Heart right ventricle (tissue), 16 donors: ENCODE measurements at regions not wholly inside any gene's neighbourhood (a gene's known extent, or its start where the extent isn't known, plus 50 kb on each side); places are given as distances from the start of the nearest gene placed in this dataset.

Experiments used
- ATAC-seq, 8 donors: fragments of 200-7000 bp; cut with Tn5 transposase; one replicate each; pipeline ENCODE4 v1.9.1; 2020; ENCODE audit warnings: mild to moderate bottlenecking in 8 of 8, moderate library complexity in 8 of 8, moderate number of reproducible peaks in 1 of 8
- DNase-seq, 2 donors: peaks; one replicate each; pipeline ENCODE4 v3.0.0-alpha.2; 2020
- H3K27ac ChIP-seq, 10 donors: fragments of 200-600 bp; sonication (generic) in 2 of 10; one replicate each; pipeline versions ENCODE4 v1.5.0 to v1.8.0; 2020 to 2022; ENCODE audit warnings: mild to moderate bottlenecking in 3 of 10
- H3K27me3 ChIP-seq, 7 donors: fragments of 200-600 bp; one replicate each; pipeline ENCODE4 v1.8.0; 2021 to 2022; ENCODE audit warnings: mild to moderate bottlenecking in 2 of 7
- H3K36me3 ChIP-seq, 9 donors: fragments of 200-600 bp; sonication (generic) in 1 of 9; one replicate each; pipeline versions ENCODE4 v1.5.0 to v1.8.0; 2020 to 2022; ENCODE audit warnings: mild to moderate bottlenecking in 2 of 9
- H3K4me1 ChIP-seq, 9 donors: fragments of 200-600 bp; sonication (generic) in 1 of 9; one replicate each; pipeline versions ENCODE4 v1.5.0 to v1.8.0; 2020 to 2022; ENCODE audit warnings: mild to moderate bottlenecking in 4 of 9
- H3K4me3 ChIP-seq, 10 donors: fragments of 200-600 bp; sonication (generic) in 2 of 10; one replicate each; pipeline versions ENCODE4 v1.5.0 to v1.8.0; 2020 to 2022; ENCODE audit warnings: mild to moderate bottlenecking in 7 of 10, moderate library complexity in 2 of 10
- H3K9me3 ChIP-seq, 11 donors: fragments of 200-600 bp in 10 of 11; sonication (generic) in 2 of 11; one replicate each; pipeline versions ENCODE4 v1.5.0 to v1.8.0; 2013 to 2022; ENCODE audit warnings: mild to moderate bottlenecking in 2 of 11, control low read depth in 1 of 11, moderate library complexity in 1 of 11
- WGBS, 2 donors: extraction: QIAGEN DNeasy Blood & Tissue Kit; methylation state at CpG; one replicate each; pipeline ENCODE4 v1.1.7; 2013; ENCODE audit warnings: inconsistent platforms in 1 of 2; 5-methylcytosine and 5-hydroxymethylcytosine counted together
- intact Hi-C, 10 donors: fragments of 100-400 bp; cut with DNase I; formaldehyde crosslinking; loops; one replicate each; pipeline versions ENCODE4 v1.11.1 to v1.14.2; 2022
- TF ChIP-seq, protein P1 (sequence below), 9 donors: fragments of 200-600 bp; sonication (generic) in 2 of 9; IDR thresholded peaks; one replicate each; pipeline versions ENCODE4 v1.5.0 to v1.8.0; 2021 to 2022; ENCODE audit warnings: antibody characterized with exemption in 9 of 9, mild to moderate bottlenecking in 5 of 9, moderate library complexity in 1 of 9
- donor health status: Arrhythmogenic right ventricular cardiomyopathy.
- donor health status: ischemic (EF 13 %, LVEDD 7.1; RV severe dilation, severe dysfunction).
- donor health status: healthy with polysubstance abuse.
- donor health status: DM: no; HTN: yes; CAD: no.
- donor health status: DM: no; HTN: no; CAD: no.
- donor health status: ischemic (EF 25% LVEDD 6.9; RV normal size, moderate dysfunction).
- donor health status: ischemic (EF 25% LVEDD 5.7; RV mildly dilated, moderate dysfunction).
- donor health status: healthy.
- donor health status: DM: yes; HTN: yes; CAD: no.
- donor health status: Ischemic cardiomyopathy.
- donor health status: ischemic (EF 35%, LVEDD 5.7; RV mildly dilated, moderate dysfunction).
- donor health status: nonischemic (EF 11% LVEDD 7.7; RV severe dilation, severe dysfunction).
- donor health status: DM: yes; HTN: yes; CAD: no.
- donor health status: PGD.
- donor health status: ischemic (EF 29% LVEDD 5.4; RV normal size, mild dysfunction).
- donor health status: nonischemic (EF 23%, LVEDD 6.1; RV moderate dilation, normal function).

GRCh38 chr5:144958002-144958401, 787.3 kb downstream of the KCTD16 start:
- H3K36me3 ChIP-seq = no peaks in the 10 kb centered on the region
- no peaks in the 10 kb centered on the region for H3K9me3 ChIP-seq
- TF ChIP-seq, protein P1, sequence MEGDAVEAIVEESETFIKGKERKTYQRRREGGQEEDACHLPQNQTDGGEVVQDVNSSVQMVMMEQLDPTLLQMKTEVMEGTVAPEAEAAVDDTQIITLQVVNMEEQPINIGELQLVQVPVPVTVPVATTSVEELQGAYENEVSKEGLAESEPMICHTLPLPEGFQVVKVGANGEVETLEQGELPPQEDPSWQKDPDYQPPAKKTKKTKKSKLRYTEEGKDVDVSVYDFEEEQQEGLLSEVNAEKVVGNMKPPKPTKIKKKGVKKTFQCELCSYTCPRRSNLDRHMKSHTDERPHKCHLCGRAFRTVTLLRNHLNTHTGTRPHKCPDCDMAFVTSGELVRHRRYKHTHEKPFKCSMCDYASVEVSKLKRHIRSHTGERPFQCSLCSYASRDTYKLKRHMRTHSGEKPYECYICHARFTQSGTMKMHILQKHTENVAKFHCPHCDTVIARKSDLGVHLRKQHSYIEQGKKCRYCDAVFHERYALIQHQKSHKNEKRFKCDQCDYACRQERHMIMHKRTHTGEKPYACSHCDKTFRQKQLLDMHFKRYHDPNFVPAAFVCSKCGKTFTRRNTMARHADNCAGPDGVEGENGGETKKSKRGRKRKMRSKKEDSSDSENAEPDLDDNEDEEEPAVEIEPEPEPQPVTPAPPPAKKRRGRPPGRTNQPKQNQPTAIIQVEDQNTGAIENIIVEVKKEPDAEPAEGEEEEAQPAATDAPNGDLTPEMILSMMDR (IDR thresholded peaks at IDR 0.05) = no peak
- DNase-seq (no peak), ATAC-seq (no peak)
- WGBS, 2 donors = 32 to 51% methylated on average over 1 of the region's 1 CpG
- H3K4me1 ChIP-seq = no peaks in the 10 kb centered on the region
- intact Hi-C loops = no loop called here
- H3K27ac ChIP-seq = no peak overlapping the region
- no peaks in the 10 kb centered on the region for H3K27me3 ChIP-seq
- no peak overlapping the region for H3K4me3 ChIP-seq

DNA sequence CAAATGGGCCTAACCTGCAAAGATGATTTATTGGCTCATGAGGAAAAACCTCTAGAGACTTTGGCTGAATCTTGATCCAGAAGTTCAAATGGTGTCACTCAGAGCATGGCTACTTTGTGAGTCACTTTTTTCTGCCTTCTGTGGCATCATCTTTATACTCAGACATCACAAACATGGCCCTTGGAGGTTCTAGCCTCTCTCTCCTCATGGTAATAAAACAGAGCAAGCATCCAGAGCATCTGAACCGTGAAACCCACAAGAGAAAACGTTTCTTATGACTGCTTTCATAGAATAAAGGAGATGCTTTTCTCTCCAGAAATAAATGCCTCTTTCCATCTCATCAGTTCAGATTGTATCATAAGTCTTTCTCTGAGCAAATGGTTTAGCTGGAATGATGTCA, 780.3 kb downstream of the KCTD16 start:
- no peak for ATAC-seq
- Histone ChIP-seq H3K9me3 (no peaks in the 10 kb centered on the region), H3K36me3 (no peaks in the 10 kb centered on the region), H3K27ac (no peak overlapping the region), H3K27me3 (peaks cover 0 to 4% (median 0%) of the 10 kb centered on the region in 7 donors), H3K4me3 (no peak overlapping the region), H3K4me1 (no peaks in the 10 kb centered on the region)
- no peak for DNase-seq
- intact Hi-C loops = no loop called here
- TF ChIP-seq, protein P1 (IDR thresholded peaks at IDR 0.05) = no peak
- 49 to 64% methylated on average over 2 of the region's 2 CpGs for WGBS, 2 donors

DNA sequence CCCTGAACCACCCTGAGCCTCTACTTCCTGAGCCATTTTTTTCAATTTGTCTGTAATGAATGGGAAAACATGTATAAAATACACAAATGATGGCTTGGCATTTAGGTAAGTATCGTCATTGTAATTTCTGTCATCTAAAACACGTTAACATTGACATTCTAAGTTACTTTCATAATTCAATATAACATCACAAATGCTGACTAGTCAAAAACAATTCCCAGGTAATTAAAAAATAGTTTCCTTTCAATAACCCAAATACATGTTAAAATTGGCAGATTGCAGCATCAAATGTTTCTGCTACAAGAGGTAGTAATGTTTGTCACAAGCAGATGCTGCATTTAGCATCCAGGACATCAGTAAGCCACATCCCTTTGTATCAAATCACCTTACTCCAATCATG, 776.4 kb downstream of the KCTD16 start:
- Histone ChIP-seq H3K4me1 (no peaks in the 10 kb centered on the region), H3K27me3 (peaks cover 0 to 4% (median 0%) of the 10 kb centered on the region in 7 donors), H3K4me3 (no peak overlapping the region), H3K27ac (no peak overlapping the region), H3K36me3 (no peaks in the 10 kb centered on the region), H3K9me3 (no peaks in the 10 kb centered on the region)
- no peak for DNase-seq
- 83 to 87% methylated on average over 2 of the region's 2 CpGs for WGBS, 2 donors
- no peak for ATAC-seq
- intact Hi-C loops = no loop called here
- TF ChIP-seq, protein P1 (IDR thresholded peaks at IDR 0.05) = no peak

DNA sequence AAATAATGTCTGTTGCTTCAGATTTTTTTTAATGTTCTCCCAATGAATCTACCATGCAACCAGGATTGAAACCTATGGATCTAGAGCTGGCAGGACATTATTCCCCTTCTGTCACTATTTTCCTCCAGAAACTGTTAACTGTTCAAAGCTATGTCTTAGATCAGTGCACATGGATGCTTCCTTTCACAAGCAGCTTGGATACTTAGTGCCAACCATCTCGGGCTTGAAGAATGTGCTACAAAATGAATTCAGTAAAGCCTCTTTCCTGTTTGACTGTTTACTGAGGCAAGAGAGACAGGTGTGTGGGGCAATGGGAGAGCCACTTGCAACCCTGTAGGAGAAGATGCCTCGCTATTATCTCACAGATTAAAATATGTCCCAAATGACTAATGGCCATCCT, 774.8 kb downstream of the KCTD16 start:
- no peaks in the 10 kb centered on the region for H3K4me1 ChIP-seq
- DNase-seq (no peak), ATAC-seq (no peak)
- H3K27ac ChIP-seq = no peak overlapping the region
- TF ChIP-seq, protein P1 (IDR thresholded peaks at IDR 0.05) = no peak
- H3K4me3 ChIP-seq = no peak overlapping the region
- WGBS, 2 donors = 58 to 60% methylated on average over 2 of the region's 2 CpGs
- intact Hi-C loops = no loop called here
- no peaks in the 10 kb centered on the region for H3K36me3 ChIP-seq
- peaks cover 0 to 4% (median 0%) of the 10 kb centered on the region in 7 donors for H3K27me3 ChIP-seq
- no peaks in the 10 kb centered on the region for H3K9me3 ChIP-seq

DNA sequence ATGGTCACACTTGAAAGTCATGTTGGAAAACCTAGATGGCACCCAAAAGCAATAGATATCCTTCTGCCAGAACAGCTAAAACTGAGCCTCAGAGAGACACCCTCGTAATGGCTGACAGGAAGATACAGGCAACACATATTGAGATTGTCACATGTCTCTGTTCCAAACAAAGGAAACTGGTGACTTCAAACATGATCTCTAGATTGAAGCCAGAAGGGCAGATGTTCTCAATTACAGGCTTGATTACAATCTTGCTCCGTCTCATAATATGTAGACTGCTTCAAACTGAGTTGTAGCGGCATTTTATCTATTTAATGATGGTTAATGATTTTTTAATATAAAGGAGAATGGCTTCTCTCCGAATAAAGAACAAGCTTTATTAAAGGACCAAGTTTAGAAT, 774.3 kb downstream of the KCTD16 start:
- no peak overlapping the region for H3K4me3 ChIP-seq
- WGBS, 2 donors = 65% methylated on average over 4 of the region's 4 CpGs
- intact Hi-C loops = no loop called here
- H3K9me3 ChIP-seq = no peaks in the 10 kb centered on the region
- DNase-seq (no peak), ATAC-seq (no peak)
- no peaks in the 10 kb centered on the region for H3K36me3 ChIP-seq
- H3K4me1 ChIP-seq = no peaks in the 10 kb centered on the region
- no peak overlapping the region for H3K27ac ChIP-seq
- peaks cover 0 to 4% (median 0%) of the 10 kb centered on the region in 7 donors for H3K27me3 ChIP-seq
- TF ChIP-seq, protein P1 (IDR thresholded peaks at IDR 0.05) = no peak
